HG02623 (cell line): ENCODE measurements at regions not wholly inside any gene's neighbourhood (a gene's known extent, or its start where the extent isn't known, plus 50 kb on each side); places are given as distances from the start of the nearest gene placed in this dataset.
A peak's percentile ranks its signal among the peaks of the same experiment; 100 is the strongest.

Experiments used
- ATAC-seq: cut with Tn5 transposase; IDR thresholded peaks from one replicate; pipeline ENCODE4 v1.9.1; 2021; ENCODE audit warnings: moderate library complexity; ENCODE audit not compliant: unreplicated experiment

DNA sequence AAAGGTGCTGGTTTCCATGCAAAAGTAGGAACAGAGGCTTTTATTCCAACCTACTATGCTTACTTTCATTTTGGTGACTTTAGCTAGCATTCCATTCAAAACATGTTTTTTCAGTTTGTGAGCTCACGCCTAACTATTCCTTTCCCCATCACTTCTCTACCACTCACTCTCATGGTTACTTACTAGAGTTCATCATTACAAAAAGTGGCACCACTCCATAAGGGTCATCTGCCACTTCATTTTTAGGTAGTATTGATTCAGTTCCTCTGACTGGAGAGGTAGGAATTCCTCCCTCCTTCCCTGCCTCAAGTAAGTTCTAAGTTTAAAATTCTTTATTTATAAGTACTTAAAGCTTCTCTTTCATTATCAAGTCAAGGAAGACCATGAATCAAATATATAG, 543.1 kb downstream of the HTR7 start:
- no peak for ATAC-seq

DNA sequence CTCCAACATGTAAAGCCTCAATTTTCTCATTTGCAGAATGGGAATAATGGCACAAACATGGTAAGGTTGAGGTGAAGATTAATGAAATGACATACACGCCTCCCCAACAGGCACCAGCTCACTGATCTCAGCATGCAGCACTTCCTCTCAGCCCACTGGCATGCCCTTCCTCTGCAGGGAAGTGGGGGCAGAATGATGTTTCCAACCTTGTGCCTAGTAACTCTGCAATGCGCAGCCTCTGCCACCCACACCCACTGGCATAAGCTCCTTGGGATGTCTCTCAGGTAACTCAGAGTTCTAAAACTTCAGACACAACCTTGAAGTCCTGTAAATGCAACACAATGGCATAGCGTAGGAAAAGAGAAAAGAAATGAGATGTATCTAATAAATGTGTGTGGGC, 540.7 kb downstream of the HTR7 start:
- ATAC-seq: no peak

DNA sequence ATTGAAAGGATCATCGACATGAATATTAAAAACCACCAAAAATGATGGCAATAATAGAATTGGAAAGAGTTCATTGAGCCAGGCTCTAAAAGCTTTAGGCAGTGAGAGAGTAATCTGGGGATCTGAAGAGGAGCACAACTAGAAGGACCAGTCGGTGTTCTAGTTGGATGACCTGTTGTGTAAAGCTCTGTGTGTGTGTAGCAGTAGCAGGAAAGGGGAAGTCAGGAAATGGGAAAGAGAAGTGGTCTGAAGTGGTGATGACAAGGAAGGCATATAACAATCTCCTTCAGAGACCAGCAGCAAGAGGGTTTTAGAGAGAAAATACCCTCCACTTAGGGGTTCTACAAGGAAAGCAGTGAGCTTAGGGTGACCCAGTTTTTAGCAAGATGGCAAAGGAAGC, 539.2 kb downstream of the HTR7 start:
- ATAC-seq: no peak

DNA sequence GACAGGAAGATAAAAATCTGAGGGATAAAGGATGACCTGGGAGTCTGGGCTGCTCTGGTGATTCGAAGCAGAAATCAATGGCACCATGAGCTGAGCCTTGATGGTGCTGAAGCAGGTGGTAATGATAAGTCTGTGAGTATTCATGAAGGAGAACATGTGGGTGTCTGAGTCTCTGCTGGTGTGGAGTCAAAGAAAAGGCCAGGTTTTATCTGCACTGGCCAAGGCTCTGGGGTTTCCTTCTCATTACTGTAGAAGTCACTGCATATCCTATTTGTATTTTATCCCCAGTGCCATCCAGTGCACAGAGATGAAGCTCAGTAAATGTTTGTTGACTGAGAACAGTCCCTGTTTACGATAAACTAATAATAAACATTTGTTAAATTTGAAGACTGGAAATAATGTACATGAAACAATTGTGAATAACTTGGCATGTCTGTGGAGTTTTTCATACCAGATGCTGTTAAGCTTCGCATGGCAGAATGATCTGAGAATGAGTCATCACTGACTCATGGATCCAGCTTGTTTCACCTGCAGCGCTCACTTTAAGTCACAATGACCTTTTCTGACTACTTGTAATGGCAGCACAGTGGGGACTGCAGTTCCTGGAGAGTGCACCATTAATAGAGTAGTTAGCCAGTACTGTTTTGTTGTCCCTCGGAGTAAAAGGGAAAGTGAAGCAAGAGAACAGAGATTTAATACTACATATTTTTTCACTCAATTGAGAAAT, 538.5 kb downstream of the HTR7 start:
- peak; percentile 76 for ATAC-seq

DNA sequence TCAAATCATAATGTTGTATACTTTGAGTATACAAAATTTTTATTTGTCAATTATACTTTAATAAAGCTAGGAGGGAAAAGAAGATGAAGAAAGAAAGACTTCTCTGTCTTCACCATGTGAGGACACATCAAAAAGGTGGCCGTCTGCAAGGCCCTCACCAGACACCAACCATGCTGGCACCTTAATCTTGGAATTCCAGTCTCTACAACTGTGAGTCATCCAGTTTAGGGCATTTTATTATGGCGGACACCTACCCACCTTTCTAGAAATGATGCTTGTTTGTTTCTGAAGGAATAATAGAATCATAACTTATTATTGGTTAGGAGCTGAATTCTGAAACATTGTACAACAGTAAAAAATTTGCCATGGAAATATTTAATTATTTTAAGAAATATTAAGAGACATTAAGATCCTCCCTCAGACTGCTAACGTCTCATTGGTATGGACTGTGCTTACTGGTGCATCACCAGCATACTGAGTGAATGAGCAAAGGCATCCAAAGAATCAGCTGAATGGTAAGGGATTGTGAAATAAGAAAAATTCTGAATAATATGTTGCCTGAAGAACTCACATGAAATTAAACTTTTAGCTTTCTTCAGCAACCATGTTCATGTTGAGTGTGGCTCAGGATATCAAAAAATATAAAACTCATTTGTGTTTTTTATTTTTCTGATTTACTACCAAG, 536.6 kb downstream of the HTR7 start:
- ATAC-seq: no peak

DNA sequence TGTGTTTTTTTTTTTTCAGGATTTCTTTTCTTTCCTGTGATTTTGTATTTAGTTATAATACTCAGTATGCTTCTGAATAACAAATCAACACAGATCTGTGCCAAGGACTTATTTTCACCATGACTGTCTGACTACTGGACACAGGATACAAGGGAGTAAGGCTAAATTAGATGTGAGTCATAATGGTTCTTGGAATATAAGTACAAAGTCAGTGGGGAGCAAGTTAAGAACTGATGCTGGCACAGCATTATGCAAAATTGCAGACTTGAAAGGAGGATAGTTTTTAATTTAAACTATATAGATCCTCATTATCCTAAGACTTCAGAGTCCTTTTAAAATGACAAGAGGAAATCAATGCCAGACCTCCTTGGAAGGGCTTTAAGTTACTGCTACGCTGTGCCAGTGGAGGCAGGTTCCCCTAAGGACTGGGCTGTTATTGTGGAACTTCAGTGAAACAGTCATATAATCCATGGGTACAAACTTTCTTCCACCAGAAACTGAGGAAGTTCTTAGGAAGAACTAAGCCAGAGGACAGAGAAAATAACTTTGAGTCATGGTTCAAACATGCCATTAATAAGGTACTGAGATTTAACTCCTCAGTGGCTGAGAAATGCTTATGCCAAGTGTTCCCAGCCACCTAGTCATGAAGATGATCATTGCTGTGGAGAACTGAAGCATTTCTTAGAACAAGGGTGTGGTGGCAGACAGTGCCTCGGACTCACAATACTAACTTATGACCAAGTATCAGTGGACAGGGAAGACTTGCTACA, 531.2 kb downstream of the HTR7 start:
- no peak for ATAC-seq

DNA sequence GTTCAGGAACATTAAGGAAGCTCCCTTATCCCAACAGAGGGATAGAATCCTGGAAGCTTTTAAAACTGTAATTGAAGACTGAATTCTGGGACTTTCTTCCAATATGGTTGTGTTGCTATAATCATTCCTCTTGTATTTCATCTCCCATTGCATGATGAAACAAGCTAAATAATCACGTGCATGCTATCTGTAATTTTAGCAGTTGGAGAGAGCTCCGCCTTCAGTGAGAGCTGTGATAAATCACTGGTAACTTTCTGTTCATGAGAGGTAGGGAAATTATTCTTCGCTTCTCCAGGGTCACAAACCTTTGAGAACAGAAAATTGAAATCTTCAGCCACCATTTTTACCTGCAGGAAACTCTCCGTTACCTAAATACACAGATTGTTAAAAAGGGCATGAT, 530.2 kb downstream of the HTR7 start:
- ATAC-seq: no peak

DNA sequence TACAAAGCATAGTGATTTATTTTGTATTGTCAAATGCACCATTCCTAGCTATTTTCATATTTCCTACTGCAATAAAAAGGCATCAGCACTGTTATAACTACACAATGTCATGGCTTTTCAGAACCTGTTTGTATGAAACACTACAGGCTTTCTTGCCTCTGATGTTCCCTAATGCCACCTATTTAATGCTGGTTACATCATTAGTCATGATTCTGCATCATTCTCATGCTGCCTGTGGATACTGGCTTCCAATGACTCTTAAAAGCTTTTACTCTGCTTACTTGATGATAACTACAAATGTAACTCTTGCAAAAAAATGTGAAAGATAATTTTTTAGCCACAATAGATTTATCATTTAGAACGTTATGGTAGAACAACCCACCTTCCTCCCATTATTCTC, 529.4 kb downstream of the HTR7 start:
- ATAC-seq: no peak

DNA sequence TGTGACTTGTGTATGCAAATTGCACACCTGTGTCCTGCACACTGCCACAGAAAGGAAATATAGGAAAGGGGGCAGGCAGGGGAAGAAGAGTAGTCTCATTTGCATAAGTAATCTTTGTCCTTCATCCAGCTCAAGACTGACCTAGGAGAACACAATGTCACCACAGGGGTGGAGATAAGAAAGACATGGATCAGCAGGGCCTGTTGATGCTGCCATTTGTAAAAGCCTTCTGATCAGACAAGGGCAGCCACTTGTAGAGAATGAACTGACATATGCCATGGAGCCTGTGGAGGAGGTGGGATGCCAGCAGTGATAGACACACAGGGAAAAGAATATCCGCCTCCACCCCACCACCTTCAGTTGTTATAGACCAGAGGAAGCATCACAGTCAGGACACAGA, 528.9 kb downstream of the HTR7 start:
- no peak for ATAC-seq

DNA sequence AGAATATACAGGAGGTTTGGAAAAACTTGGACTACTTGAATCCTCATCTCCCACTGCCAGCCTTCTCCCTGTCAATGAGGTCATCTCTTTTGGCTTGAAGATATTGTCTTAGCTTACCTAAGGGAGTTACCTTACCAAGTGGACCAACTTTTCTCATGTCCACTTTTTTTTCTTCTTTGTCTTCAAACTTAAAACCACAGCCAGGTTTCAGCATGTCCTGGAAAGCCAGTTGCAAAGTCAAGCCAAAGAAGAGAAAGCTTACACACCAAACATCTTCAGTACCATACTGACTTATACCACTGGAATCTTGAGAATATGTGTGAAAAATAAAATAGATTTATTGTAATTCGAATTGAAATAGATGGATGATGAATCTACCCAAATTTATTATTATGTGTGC, 520.5 kb downstream of the HTR7 start:
- ATAC-seq: no peak

DNA sequence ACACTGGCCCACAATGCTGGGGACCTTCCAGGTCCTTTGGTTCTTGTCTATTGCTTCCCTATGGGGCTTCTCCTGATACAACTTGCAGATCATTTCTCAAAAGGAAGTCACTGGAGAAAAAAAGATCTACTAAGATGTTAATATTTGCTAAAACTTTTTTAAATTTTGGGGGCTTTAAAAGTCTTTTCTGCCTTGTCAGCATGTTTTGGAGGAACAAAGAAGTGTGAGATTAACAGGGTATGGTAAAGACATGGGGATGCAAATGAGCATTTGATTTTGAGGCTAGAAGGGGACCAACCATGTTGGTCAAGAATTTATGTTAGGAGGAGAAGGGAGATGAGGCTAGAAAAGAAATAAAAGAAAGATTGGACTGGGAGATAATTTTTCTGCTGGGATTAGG, 515.4 kb downstream of the HTR7 start:
- no peak for ATAC-seq

DNA sequence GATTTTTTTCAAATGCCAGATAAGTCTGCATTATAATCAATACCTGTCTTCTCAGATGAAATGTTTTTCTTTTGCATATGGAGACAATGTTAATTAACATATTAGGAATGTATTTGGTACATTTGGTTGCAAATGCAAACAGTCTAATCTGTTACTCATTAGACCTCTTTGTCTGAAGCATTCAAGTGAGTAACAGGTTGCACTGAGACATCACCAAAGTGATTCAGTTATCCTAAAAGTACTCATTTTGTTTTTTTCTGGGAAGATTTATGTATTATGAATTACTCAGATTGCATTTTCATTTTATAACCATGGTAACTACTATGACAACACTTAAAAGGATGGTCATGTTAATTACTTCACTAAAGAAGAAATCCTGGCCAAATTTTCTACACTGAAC, 513.6 kb downstream of the HTR7 start:
- no peak for ATAC-seq

DNA sequence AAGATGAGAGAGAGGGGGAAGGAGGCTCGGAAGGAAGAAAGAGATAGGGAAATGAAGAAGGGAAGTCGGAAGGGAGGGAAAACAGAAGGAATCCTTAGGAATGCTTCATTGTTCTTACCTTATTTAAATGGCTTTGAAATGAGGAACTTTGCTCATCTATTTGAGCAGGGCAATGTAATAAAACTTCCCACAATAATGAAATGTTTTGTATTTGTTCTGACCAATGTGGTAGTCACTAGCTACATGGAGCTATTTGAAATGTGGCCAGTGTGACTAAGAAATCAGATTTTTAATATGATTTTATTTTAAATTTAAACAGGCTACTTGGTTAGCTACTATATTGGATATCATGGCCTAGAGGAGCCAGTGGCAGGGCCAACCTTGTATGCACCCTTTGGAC, 510.6 kb downstream of the HTR7 start:
- no peak for ATAC-seq

DNA sequence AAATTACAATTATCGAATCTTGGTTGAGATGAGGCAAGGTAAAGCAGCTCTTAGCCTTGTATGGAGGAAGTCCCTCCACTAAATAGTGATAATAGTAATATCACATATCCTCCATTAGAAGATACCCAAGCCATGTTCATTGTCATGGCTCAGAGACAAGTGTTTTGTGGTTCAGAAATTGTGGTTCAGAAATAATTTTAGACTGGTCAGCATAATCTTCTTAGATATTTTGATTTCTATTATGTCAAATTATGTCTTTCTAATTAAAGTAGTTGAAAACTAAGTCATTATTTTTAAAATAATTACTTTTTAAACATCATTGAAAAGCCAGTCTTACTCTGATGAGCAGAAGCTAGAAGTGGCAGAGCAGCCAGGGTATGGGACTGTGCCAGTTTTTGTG, 507.7 kb downstream of the HTR7 start:
- no peak for ATAC-seq

DNA sequence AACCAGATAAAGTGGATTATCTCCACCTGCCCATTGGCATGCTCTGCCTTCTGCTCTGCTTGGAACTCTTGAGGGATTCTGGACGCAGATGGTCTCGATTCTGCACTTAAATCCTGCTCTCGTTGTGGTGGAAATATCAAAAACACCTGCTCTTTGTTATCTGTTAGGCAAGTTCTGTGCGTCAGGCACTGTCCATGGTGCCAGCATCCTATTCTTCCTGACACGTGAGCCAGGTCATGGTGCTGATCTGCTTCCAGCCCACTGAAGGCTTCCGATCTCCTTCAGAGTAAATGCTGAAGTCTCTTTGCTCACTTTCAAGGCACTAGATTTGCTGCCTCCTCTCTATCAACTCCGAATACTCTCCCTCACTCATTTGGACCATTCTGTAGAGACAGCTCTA, 505.6 kb downstream of the HTR7 start:
- ATAC-seq: no peak

DNA sequence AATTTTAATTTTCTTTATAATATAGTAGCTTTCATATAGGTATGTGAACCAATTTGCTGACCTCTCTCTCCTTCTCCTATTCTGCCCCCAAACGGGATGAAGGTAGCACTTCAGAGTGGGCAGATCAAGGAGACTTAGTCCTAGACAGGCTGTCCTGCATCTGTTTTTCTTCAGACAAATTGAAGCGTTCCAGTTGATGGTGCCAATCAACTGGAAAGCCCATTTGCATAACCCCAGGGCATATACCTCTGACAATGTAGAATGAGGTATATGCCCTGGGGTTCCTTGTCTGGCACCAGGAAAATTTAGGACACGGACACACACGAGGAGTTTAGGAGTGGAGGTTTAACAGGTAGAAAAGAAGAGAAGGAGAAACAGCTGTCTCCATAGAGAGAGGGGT, 502.9 kb downstream of the HTR7 start:
- no peak for ATAC-seq

DNA sequence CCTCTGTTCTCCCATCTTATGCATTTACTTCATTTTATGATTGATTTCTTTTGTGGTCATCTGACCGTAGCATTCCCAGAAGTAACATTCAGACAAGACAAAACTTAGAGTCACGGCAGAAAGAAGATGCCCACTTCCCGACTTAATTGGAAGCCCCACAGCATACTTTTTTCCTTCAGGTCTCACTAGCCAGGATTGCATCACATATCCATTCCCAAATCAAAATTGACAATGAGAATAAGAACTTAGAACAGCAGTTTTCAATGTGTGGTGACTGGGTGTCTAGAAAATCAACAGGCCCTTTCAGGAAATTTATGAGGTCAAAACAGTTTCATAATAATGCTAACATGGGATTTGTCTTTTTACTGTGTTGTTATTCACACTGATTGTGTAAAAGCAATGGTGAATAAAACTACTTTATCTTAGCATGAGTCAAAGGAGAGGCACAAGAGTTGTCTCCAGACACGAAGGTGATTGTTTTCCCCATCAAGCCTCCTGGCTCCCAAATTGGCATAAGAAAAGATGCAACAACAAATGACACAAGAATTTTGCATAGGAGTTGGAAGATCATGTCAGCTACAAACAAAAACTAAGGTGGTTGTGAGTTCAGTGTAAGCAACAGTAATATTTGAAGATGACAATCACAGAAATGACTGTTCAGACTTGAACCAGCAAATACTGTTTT, 493.9 kb downstream of the HTR7 start:
- ATAC-seq: no peak

DNA sequence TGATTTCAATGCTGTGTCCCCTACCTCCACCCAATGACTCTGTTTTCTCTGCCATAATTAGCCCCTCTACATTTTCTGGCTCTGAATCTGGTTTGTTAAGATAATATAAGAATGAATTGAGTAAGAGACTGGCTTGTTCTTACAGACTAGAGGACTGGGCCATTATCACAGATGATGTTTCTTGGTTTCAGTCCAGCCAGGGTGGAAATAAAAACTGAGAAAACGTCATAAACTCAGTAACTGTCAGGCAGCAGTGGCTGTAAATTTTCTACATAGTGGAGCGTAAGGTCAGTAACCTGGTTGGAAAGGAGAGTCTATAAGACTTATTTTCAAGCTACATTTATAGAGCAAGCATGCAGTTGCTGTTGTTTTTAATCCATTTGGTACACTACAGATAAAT, 485.4 kb downstream of the HTR7 start:
- no peak for ATAC-seq

DNA sequence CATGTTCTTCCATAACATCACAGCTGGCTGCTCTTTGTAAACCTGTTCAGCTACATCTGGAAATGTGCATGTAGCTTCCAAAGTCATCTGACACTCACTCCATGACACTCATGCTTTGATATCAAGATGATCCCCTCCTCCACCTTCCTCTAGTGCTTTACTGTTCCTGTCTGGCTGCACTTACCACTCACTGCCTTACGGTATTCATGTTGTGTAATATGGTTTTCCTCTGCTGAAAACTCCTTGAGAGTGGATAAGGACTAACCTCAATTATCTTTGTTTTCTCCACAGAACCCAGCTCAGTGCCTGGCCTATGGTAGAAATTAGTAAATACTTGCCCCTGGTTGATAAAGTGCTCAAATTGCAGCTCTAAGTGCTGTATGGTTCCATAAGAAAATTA, 483.9 kb downstream of the HTR7 start:
- no peak for ATAC-seq

DNA sequence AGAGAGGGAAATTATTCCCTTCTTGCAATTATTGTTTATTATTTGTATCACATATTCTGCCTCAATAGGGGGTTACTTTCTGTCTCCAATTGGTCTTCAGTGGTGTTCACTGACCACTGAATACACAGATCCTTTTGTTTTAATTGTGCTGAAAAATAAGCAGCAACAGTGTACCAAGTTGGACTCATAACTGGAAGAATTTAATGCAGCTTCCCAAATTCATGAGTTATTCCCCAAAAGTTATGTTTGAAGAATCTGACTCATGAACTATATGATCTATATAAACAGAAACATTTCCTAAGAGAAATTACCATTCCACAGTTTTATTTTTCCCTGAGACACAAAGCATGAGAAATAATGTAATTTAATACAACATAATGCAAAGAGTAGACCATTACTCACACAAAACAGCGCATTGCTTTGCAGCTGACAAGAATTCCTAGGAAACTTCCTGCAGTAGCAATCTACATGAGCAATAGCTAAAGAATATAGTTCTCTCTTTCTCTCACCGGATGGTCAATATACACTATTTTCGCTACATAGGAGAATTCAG, 479.2 kb downstream of the HTR7 start:
- ATAC-seq: no peak

DNA sequence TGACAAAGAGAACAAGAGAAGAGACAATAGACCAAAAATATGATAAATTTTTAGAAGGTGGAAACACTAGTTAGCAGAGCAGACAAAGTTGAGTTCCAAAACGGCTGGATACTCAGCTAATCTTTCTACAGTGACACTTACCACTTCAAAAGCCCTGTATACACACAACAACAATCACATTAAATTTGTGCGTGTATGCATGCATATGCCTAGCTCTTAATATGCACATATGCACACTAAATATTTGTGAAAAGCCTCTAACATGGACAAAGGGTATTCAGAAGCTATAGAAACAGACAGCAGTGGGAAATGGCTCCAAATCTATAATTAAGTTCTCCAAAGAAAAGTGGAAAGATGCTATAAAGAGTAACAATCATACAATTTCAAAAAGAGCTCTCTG, 476.4 kb downstream of the HTR7 start:
- ATAC-seq: no peak
